Heart right ventricle (tissue), 16 donors: ENCODE measurements at regions not wholly inside any gene's neighbourhood (a gene's known extent, or its start where the extent isn't known, plus 50 kb on each side); places are given as distances from the start of the nearest gene placed in this dataset.

Source experiments
- ATAC-seq, 8 donors: fragments of 200-7000 bp; cut with Tn5 transposase; one replicate each; pipeline ENCODE4 v1.9.1; 2020; ENCODE audit warnings: mild to moderate bottlenecking in 8 of 8, moderate library complexity in 8 of 8, moderate number of reproducible peaks in 1 of 8
- DNase-seq, 2 donors: peaks; one replicate each; pipeline ENCODE4 v3.0.0-alpha.2; 2020
- H3K27ac ChIP-seq, 10 donors: fragments of 200-600 bp; sonication (generic) in 2 of 10; one replicate each; pipeline versions ENCODE4 v1.5.0 to v1.8.0; 2020 to 2022; ENCODE audit warnings: mild to moderate bottlenecking in 3 of 10
- H3K27me3 ChIP-seq, 7 donors: fragments of 200-600 bp; one replicate each; pipeline ENCODE4 v1.8.0; 2021 to 2022; ENCODE audit warnings: mild to moderate bottlenecking in 2 of 7
- H3K36me3 ChIP-seq, 9 donors: fragments of 200-600 bp; sonication (generic) in 1 of 9; one replicate each; pipeline versions ENCODE4 v1.5.0 to v1.8.0; 2020 to 2022; ENCODE audit warnings: mild to moderate bottlenecking in 2 of 9
- H3K4me1 ChIP-seq, 9 donors: fragments of 200-600 bp; sonication (generic) in 1 of 9; one replicate each; pipeline versions ENCODE4 v1.5.0 to v1.8.0; 2020 to 2022; ENCODE audit warnings: mild to moderate bottlenecking in 4 of 9
- H3K4me3 ChIP-seq, 10 donors: fragments of 200-600 bp; sonication (generic) in 2 of 10; one replicate each; pipeline versions ENCODE4 v1.5.0 to v1.8.0; 2020 to 2022; ENCODE audit warnings: mild to moderate bottlenecking in 7 of 10, moderate library complexity in 2 of 10
- H3K9me3 ChIP-seq, 11 donors: fragments of 200-600 bp in 10 of 11; sonication (generic) in 2 of 11; one replicate each; pipeline versions ENCODE4 v1.5.0 to v1.8.0; 2013 to 2022; ENCODE audit warnings: mild to moderate bottlenecking in 2 of 11, control low read depth in 1 of 11, moderate library complexity in 1 of 11
- CTCF ChIP-seq, 9 donors: fragments of 200-600 bp; sonication (generic) in 2 of 9; IDR thresholded peaks; one replicate each; pipeline versions ENCODE4 v1.5.0 to v1.8.0; 2021 to 2022; ENCODE audit warnings: antibody characterized with exemption in 9 of 9, mild to moderate bottlenecking in 5 of 9, moderate library complexity in 1 of 9
- WGBS, 2 donors: extraction: QIAGEN DNeasy Blood & Tissue Kit; methylation state at CpG; one replicate each; pipeline ENCODE4 v1.1.7; 2013; ENCODE audit warnings: inconsistent platforms in 1 of 2; 5-methylcytosine and 5-hydroxymethylcytosine counted together
- intact Hi-C, 10 donors: fragments of 100-400 bp; cut with DNase I; formaldehyde crosslinking; loops; one replicate each; pipeline versions ENCODE4 v1.11.1 to v1.14.2; 2022
- donor health status: Arrhythmogenic right ventricular cardiomyopathy.
- donor health status: ischemic (EF 13 %, LVEDD 7.1; RV severe dilation, severe dysfunction).
- donor health status: healthy with polysubstance abuse.
- donor health status: DM: no; HTN: yes; CAD: no.
- donor health status: DM: no; HTN: no; CAD: no.
- donor health status: ischemic (EF 25% LVEDD 6.9; RV normal size, moderate dysfunction).
- donor health status: ischemic (EF 25% LVEDD 5.7; RV mildly dilated, moderate dysfunction).
- donor health status: healthy.
- donor health status: DM: yes; HTN: yes; CAD: no.
- donor health status: Ischemic cardiomyopathy.
- donor health status: ischemic (EF 35%, LVEDD 5.7; RV mildly dilated, moderate dysfunction).
- donor health status: nonischemic (EF 11% LVEDD 7.7; RV severe dilation, severe dysfunction).
- donor health status: DM: yes; HTN: yes; CAD: no.
- donor health status: PGD.
- donor health status: ischemic (EF 29% LVEDD 5.4; RV normal size, mild dysfunction).
- donor health status: nonischemic (EF 23%, LVEDD 6.1; RV moderate dilation, normal function).

DNA sequence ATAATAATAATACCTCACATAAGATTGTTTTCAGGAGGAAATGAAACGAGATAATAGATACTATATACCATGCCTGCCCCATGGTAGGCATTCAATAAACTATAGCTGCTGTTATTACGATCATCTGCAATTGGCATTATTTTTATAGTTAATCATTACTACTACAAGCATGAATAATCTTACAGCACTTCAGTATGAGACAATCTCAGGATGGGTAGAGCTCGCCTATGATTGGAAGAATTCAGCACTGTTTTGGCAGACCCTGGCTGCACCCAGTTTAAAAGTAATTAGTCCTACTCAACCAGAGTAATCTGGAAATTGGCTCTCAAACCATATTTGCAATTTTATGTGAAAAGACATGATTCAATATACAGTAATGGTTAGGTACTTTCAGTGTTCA lies 105.0 kb upstream of the DPYD start:
- Histone ChIP-seq H3K4me3 (no peak overlapping the region), H3K36me3 (no peaks in the 10 kb centered on the region), H3K9me3 (peaks cover 0 to 6% (median 0%) of the 10 kb centered on the region in 11 donors), H3K4me1 (no peaks in the 10 kb centered on the region), H3K27me3 (peaks cover 0 to 8% (median 0%) of the 10 kb centered on the region in 7 donors), H3K27ac (no peak overlapping the region)
- no peak for TF ChIP-seq CTCF (IDR thresholded peaks at IDR 0.05)
- DNase-seq = no peak
- 79 to 83% methylated on average over 3 of the region's 3 CpGs for WGBS, 2 donors
- ATAC-seq = no peak
- intact Hi-C loops = no loop called here

DNA sequence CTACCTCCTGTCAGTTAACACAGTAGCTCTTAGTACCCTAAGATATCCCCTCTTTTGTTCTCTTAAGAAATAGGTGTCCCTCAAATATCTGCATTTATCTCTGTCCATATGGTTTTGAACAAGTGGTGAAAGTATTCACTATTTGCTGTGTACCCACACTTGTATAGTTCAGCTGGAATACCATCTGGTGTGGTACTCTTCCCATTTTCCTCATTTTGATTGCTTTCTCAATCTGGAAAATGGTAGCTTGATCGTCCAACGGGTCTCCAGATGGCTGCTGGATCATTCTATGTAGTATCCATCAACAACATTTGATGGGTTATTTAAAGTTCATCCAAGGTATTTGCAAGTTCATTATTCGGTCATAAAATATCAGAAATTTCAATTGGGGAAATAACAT lies 100.3 kb upstream of the DPYD start:
- Histone ChIP-seq H3K4me1 (no peaks in the 10 kb centered on the region), H3K36me3 (no peaks in the 10 kb centered on the region), H3K27me3 (peaks cover 0 to 8% (median 0%) of the 10 kb centered on the region in 7 donors), H3K27ac (no peak overlapping the region), H3K9me3 (peaks cover 0 to 6% (median 0%) of the 10 kb centered on the region in 11 donors), H3K4me3 (no peak overlapping the region)
- ATAC-seq (no peak), DNase-seq (no peak)
- TF ChIP-seq CTCF (IDR thresholded peaks at IDR 0.05) = no peak
- 72 to 75% methylated on average over 3 of the region's 3 CpGs for WGBS, 2 donors
- intact Hi-C loops = no loop called here

- H3K36me3 ChIP-seq = no peaks in the 10 kb centered on the region
- TF ChIP-seq CTCF (IDR thresholded peaks at IDR 0.05) = no peak
- 50 to 56% methylated on average over 2 of the region's 2 CpGs for WGBS, 2 donors
- H3K9me3 ChIP-seq = peaks cover 0 to 6% (median 0%) of the 10 kb centered on the region in 11 donors
- intact Hi-C loops = no loop called here
- H3K27me3 ChIP-seq = peaks cover 0 to 8% (median 0%) of the 10 kb centered on the region in 7 donors
- H3K4me1 ChIP-seq = no peaks in the 10 kb centered on the region
- ATAC-seq = no peak
- H3K4me3 ChIP-seq = no peak overlapping the region
- no peak for DNase-seq
- no peak overlapping the region for H3K27ac ChIP-seq
Observed at GRCh38 chr1:98019747-98020146, 98.9 kb upstream of the DPYD start.

- WGBS, 2 donors = 61 to 65% methylated on average over 2 of the region's 2 CpGs
- H3K9me3 ChIP-seq = peaks cover 0 to 6% (median 0%) of the 10 kb centered on the region in 11 donors
Observed at GRCh38 chr1:98018074-98018473, 97.2 kb upstream of the DPYD start.

More at GRCh38 chr1:98018074-98018473, 97.2 kb upstream of the DPYD start:
- H3K27me3 ChIP-seq = peaks cover 0 to 8% (median 0%) of the 10 kb centered on the region in 7 donors
- intact Hi-C loops = no loop called here
- ATAC-seq (no peak), DNase-seq (no peak)
- H3K36me3 ChIP-seq = no peaks in the 10 kb centered on the region
- H3K4me3 ChIP-seq = no peak overlapping the region
- TF ChIP-seq CTCF (IDR thresholded peaks at IDR 0.05) = no peak
- H3K4me1 ChIP-seq = no peaks in the 10 kb centered on the region
- no peak overlapping the region for H3K27ac ChIP-seq
